GM12875 (cell line): ENCODE measurements at regions not wholly inside any gene's neighbourhood (a gene's known extent, or its start where the extent isn't known, plus 50 kb on each side); places are given as distances from the start of the nearest gene placed in this dataset.
"Not testable (repeated sequence)": the region's sequence is repeated elsewhere in the genome, so short reads cannot be mapped to it uniquely, and the experiment has no call there.

Experiments used
- H3K4me3 ChIP-seq: one replicate; pipeline ENCODE4 v1.5.1; 2011; ENCODE audit warnings: low read depth, low read length, control low read depth
- CTCF ChIP-seq: IDR thresholded peaks from 2 replicates; pipeline ENCODE4 v1.5.1; 2011; ENCODE audit warnings: low read depth, mild to moderate bottlenecking, control low read depth, inconsistent platforms, low read length, moderate library complexity, borderline replicate concordance; ENCODE audit not compliant: insufficient read depth

GRCh38 chr17:68142595-68142994 is 105.2 kb upstream of the AMZ2 start:
- TF ChIP-seq CTCF, result no peak
- H3K4me3 ChIP-seq, result no peak overlapping the region

GRCh38 chr17:68143425-68143824 is 104.4 kb upstream of the AMZ2 start:
- H3K4me3 ChIP-seq, result no peak overlapping the region
- TF ChIP-seq CTCF, result no peak

GRCh38 chr17:68145088-68145487 is 102.8 kb upstream of the AMZ2 start:
- no peak overlapping the region for H3K4me3 ChIP-seq
- TF ChIP-seq CTCF, result no peak

GRCh38 chr17:68148936-68149335 is 98.9 kb upstream of the AMZ2 start:
- H3K4me3 ChIP-seq, result no peak overlapping the region
- TF ChIP-seq CTCF, result no peak

- no peak for TF ChIP-seq CTCF
- no peak overlapping the region for H3K4me3 ChIP-seq
Measured at GRCh38 chr17:68152161-68152571, 95.7 kb upstream of the AMZ2 start.

GRCh38 chr17:68155692-68156091 is 92.2 kb upstream of the AMZ2 start:
- TF ChIP-seq CTCF, result no peak
- no peak overlapping the region for H3K4me3 ChIP-seq

- TF ChIP-seq CTCF, result no peak
- H3K4me3 ChIP-seq, result no peak overlapping the region
Measured at GRCh38 chr17:68161644-68162428, 86.0 kb upstream of the AMZ2 start.

- not testable (repeated sequence) for H3K4me3 ChIP-seq
Measured at GRCh38 chr17:68168273-68169164, 79.3 kb upstream of the AMZ2 start.

- H3K4me3 ChIP-seq, result not testable (repeated sequence)
Measured at GRCh38 chr17:68169165-68169821, 78.5 kb upstream of the AMZ2 start.
